ENCODE measurements at regions not wholly inside any gene's neighbourhood (a gene's known extent, or its start where the extent isn't known, plus 50 kb on each side); places are given as distances from the start of the nearest gene placed in this dataset.

- TF ChIP-seq CTCF (IDR thresholded peaks at IDR 0.05; ENCODE audit: low read depth, low read length, poor library complexity, severe bottlenecking) (no peak), EZH2phosphoT487 (IDR thresholded peaks at IDR 0.05; ENCODE audit: borderline replicate concordance, low read length) (no peak)
These were observed 441.0 kb downstream of the COG6 start for GRCh38 chr13:40096357-40096901.
